NAMALWA (cell line): ENCODE measurements at regions not wholly inside any gene's neighbourhood (a gene's known extent, or its start where the extent isn't known, plus 50 kb on each side); places are given as distances from the start of the nearest gene placed in this dataset.
"Not testable (repeated sequence)": the region's sequence is repeated elsewhere in the genome, so short reads cannot be mapped to it uniquely, and the experiment has no call there.

ENCODE experiments used
- DNase-seq: peaks from one replicate; pipeline ENCODE4 v3.0.0-alpha.2; 2015; ENCODE audit warnings: low spot score

DNA sequence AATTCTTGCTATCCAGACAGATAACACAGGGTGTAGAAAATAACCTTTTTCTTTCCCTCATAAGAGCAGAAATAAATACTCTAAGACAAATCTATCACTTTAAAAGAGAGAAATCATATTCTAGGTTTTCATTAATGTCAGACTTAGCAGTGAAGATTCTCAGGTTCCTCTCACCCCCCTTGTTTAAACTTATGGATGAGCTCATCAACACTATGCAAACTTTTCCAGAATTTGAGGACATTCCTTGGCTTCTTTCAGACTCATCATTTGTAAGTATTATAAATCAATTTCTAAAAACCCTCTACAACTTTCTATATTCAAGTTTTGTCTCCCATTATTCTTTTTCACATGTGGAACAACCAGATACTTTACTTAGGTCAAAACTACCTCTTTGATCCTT lies 374.9 kb upstream of the TRPC7 start:
- no peak for DNase-seq

DNA sequence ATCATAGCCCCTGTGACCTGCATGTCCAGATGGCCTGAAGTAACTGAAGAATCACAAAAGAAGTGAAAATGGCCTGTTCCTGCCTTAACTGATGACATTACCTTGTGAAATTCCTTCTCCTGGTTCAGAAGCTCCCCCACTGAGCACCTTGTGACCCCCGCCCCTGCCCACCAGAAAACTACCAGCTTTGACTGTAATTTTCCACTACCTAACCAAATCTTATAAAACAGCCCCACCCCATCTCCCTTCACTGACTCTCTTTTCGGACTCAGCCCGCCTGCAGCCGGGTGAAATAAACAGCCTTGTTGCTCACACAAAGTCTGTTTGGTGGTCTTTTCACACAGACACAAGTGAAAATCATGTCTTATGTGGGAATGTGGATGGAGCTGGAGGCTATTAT lies 373.9 kb upstream of the TRPC7 start:
- DNase-seq = not testable (repeated sequence)

DNA sequence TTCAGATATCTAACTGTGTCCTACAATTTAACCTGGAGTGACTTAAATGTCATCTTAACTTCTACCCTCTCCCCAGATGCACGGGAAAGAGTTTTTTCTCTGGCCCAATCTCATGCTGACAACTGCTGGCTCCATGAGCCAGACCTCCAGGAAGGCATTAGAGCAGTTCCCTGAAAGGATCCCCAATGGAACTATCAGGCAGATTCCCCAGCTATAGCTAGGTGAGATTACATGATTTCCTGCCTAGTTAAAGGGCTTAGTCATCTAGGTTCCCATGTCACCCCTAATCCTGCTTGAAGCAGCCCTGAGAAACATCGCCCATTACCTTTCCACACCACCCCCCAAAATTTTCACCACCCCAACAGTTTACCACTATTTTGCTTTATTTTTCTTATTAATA lies 373.5 kb upstream of the TRPC7 start:
- no peak for DNase-seq

DNA sequence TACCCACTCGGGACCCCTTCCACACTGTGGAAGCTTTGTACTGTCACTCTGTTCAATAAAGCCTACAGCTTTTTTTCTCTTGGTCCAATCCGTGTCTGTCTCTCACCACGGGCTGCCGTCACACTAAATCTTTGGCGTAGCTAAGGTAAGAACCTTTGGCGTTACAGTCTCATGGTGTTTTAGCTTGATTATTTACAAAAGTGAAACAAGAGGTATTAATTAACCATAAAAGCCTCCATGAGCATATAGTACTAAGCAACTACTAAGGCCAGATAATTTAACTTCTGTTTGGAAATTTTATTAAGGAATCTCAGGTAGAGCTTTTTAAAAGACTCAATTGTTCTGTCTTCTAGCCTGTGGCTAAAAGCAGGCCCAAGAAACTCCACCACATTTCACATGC lies 370.7 kb upstream of the TRPC7 start:
- no peak for DNase-seq

DNA sequence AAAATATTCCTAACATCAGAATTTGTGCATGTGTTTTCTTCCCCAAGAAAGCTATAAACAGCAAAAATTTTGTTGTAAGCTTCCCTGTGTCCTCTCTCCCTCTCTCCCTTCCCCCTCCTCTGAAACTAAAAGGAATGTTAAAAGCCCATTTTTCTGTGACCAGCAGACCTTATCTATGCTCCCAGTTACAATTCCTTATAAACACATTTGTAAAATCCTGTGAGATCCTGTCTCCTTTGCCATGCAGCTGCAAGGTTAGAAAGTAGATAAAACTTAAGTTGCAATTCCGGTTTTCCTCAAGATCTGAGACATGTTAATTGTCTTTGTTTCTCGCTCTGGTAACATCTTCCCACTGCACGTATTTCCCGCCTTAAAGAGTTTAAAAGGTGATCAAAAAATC lies 370.3 kb upstream of the TRPC7 start:
- not testable (repeated sequence) for DNase-seq

DNA sequence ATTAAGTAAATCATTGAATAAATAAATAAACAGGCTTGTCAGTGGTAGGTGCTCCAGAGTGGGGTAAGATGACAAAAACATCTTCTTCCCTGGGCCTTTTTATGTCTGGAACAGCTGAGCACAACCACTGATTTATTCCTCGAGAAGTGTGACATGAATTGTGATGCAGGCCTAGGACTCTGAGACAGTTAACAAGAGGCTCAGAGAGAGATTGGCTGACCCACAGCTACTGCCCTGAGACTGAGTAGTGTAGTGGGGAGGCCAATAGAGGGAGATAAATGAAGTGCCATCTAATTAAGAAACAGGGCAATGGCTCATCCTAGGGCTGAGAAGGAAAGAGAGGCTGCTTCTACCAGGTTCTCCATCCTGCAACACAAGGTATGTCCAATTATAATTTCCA lies 369.3 kb upstream of the TRPC7 start:
- no peak for DNase-seq

DNA sequence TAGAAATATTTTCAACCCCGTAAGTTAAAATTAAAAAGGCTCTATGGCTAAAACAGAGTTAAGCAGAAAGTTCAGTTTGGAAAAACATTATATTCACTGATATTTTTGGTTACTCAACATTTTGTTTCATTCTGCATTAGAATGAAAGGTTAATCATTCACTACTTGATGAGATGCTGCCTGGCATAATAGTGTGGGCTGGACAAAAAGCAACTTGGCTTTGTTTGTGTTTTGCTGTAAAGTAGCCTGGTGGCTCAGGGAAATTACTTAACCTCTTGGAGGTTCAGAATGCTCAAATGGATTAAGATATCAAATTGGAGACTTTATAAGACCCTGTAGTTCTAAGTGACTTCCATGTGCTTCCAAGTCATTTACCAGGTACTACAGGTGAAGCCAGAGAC lies 367.4 kb upstream of the TRPC7 start:
- DNase-seq = no peak

DNA sequence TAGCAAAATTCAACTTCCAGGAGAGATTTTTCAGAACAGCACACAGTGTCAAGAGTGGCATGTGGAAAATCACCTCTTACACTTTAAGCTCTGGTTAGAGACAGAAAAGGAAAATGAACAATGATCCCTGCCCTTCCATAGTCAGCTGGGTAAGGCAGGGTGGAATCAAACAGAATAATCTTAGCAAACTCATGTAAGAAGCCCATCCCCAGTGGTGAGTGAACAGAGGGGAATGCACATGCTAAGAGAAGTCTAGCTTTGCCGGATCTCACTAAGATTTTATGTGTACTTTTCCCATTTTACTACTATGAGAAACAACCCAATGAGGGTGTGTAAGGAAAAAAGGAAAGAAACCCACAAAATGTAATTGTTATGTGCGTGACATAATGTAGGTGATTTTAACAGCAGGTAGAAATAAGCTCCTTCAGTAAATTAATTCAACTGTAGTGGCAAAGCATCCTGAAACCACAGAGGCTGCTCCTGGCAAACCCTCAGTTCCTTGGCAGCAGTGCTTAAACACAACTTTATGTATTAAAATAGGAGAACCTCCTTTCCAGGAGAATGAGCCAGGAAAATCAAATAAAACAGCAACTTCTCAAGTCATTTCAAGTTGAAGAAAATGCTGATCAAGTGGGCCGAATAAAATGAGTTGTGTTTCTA lies 366.0 kb upstream of the TRPC7 start:
- no peak for DNase-seq

DNA sequence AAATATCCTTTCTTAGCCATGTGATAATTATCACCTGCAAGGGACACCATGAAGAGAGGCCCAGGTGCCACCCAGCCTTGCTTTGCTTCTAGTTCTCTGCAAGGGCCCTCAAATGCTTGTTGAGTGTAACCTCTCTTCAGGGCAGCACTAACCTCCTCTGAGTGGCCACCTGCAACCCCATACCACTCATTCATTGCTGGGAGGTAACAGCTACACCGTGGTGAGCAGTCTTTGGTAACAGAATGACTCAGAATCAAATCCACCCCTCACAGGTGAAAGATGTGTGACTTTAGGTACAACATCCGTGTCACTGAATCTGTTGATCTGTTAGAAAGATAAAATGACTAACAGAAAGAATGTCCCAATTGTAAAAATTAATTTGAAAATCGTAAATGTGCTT lies 365.1 kb upstream of the TRPC7 start:
- no peak for DNase-seq

DNA sequence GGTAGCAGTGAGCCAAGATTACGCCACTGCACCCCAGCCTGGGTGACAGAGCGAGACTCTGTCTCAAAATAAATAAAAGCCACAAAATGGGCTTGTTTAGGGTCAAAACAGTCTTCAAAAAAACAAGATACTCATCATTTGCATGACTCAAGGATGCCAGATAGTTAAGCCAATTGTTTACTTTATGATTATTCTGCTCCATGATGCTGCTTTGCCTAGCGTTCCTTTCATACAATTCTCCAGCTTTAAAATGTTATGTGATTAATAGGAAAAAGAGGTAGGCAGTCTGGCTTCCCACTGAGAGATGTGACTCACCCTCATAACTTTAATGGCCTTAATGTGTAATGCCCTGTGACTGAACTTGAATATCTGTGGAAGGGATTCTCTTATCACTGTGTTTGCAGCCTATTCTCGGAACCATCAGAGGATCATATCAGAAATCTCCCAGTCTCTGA lies 364.6 kb upstream of the TRPC7 start:
- no peak for DNase-seq

DNA sequence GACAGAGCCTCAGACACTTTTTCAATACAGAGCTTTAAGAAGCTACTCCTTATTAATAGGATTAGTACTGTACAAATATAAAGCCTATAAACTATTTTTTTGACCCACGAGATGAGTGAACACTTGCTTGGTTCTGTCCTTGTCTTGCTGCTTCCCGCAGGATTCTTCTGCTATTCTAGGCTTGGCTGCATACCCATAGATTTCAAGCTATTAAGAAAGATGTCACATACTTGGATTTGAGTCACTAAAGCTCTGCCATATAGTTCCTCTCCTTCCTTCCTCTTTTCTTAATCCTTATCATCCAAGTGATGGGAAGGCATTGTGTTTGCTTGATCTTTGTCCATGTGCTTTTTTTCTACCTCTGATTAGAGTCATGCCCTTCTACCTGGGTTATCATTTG lies 361.2 kb upstream of the TRPC7 start:
- no peak for DNase-seq

DNA sequence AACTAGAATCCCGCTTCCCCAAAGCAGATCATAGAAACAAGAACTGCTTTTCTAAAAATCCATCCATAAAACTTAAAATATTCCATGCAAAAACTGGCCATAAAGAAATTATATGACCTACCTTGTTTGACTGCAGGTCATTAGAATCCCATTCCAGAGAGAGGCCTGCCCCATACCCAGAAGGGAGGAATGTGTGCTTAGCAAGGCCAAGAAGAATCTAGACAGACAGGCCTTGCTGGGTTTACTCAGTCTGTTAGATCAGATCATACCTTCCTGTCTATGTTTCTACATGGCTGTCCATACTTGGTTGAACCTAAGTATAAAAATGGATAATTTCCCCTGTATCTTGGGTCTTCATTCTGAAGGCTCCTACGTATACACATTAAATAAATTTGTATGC lies 358.8 kb upstream of the TRPC7 start:
- DNase-seq = no peak

DNA sequence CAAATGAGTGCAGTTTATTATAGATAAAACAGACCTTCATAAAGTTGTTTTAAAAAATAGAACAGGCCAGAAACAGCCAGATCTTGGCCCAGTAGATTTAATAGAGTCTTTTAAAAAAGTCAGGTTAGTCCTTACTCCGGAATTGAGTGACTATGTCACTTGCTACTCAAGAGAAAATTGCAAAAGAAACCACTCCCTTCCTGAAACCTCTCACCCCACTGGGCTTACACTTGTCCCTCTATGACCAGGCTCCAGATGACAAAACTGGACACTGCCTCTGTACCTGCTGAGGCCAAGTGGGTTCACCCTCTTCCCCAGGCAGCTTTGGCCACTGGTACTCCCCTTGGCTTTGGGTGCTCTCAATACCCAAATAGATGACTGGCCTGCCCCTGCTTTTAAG lies 357.2 kb upstream of the TRPC7 start:
- DNase-seq = no peak

DNA sequence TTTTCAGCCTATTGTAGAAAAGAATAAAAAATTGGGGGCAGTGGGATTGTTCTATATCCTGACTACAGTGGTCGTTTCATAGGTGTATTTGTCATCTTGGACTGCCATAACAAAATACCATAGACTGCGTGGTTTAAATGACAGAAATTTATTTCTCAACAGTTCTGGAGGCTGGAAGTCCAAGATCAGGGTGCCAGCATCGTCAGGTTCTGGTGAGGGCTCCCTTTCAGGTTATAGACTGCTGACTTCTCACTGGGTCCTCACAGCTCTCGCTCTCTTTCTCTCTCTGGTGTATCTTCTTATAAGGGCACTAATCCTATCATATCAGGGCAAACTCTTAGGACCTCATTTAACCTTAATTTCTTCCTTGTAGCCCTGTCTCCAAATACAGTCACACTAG lies 356.7 kb upstream of the TRPC7 start:
- DNase-seq = no peak

DNA sequence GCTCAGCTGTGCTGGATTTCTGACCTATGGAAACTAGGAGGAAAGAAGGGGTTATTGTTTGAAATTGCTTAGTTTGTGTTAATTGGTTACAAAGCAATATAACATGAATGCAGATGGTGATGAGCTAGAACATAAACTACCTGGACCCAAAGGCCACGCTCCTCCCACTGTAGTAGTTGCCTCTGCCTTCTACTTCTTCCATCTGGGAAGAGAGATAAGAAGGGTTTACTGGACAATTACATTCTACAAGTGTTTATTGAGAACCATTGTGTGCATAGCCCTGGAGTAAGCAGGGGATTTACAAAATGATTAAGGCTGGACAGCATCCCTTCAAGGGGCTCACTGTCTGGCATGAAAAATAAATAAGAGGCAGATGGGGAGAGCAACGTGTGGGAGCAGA lies 355.3 kb upstream of the TRPC7 start:
- no peak for DNase-seq

DNA sequence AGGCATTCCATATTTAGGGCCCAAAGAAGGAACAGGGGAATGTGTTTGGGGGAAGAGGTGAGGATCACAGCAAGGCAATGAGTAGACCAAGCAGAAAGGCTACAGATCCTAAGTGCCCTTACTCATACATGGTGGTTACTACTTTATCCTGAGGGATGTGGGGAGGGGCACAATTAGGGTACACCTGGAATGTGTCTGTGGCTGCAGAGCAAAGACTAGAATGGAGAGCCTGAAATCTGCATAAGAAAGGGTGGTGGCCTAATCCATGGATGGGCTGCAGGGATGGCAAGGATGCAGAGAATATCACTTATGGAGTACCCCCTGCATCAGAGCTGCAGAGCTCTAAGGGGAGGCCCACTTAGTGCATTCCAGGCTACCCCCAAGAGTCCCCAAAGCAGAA lies 352.6 kb upstream of the TRPC7 start:
- DNase-seq = no peak

DNA sequence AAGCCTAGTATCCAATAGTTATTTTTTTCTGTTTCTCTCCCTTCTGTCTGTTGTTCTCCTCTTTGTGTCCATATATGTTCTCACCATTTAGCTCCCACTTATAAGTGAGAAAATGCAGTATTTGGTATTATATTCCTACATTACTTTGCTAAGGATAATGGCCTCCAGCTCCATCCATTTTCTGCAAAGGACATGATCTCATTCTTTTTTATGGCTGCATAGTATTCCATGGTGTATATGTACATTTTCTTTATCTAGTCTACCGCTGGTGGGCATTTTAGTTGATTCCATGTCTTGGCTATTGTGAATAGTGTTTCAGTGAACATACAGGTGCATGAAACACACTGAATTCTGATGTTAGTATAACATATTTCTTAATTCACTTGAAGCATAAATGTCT lies 348.9 kb upstream of the TRPC7 start:
- DNase-seq = no peak

DNA sequence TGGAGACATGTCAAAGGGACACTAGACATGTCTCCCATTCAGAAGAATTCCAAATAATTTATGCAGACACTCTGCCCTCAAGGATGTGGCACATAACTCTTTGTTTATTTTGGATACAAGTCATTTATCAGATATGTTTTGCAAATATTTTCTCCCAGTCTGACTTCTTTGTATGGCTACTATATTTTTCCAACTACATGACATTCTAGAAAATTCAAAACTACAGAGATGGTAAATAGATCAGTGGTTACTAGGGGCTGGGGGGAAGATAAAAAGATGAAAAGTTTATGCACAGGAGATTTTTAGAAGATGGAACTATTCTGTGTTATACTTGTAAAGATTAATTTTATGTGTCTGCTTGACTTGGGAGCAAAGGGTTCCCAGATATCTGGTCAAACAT lies 347.3 kb upstream of the TRPC7 start:
- DNase-seq = no peak

DNA sequence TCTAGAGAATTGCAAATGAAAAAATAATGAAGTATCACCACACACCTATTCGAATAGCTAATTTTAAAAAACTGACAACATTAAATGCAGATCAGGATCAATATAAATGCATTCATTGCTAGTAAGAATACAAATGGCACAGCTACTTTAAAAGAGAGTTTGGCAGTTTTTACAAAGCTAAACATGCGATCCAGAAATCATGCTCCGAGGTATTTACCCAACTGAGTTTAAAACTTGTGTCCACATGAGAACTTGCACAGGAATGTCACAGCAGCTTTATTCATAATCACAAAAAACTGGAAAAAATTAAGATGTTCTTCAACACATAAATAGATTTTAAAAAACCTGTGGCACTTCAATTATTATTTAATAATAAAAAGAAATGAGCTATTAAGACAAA lies 345.5 kb upstream of the TRPC7 start:
- no peak for DNase-seq

DNA sequence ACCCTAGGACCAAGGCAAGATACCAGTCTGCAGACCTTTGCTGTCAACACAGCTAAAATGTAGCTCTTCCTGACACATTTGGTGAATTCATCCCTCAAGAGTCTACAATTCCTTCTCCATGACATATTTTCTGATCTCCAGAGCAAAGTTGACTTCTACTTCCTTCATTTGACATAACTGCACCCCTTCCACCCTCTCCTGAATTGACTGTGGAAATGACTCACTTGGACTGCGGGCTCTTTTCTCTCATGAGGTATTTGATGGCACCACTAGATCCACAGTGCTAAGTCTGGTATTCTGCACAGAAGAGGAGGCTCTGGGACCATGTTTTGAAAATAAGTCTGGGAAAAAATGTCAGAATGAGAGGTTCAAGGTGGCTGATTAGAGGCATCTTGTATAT lies 338.4 kb upstream of the TRPC7 start:
- DNase-seq = no peak

DNA sequence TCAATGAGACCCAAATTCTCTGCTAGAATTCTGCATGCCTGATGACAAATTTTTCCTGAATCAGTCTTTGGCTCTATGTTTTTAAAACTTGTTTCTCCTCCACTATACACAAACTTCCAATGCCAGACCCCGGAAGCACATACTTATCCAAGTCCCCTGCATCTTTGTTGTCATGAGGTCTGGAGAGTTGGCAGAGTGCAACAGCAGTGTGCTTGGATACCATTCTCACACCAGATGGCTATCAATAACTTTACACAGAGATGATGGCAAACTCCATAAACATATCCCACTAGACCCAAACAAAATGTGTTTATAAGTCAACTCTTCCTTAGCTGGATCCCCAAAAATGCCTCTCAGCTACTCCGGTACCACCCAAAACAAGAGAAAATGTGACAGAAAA lies 337.7 kb upstream of the TRPC7 start:
- DNase-seq = no peak

DNA sequence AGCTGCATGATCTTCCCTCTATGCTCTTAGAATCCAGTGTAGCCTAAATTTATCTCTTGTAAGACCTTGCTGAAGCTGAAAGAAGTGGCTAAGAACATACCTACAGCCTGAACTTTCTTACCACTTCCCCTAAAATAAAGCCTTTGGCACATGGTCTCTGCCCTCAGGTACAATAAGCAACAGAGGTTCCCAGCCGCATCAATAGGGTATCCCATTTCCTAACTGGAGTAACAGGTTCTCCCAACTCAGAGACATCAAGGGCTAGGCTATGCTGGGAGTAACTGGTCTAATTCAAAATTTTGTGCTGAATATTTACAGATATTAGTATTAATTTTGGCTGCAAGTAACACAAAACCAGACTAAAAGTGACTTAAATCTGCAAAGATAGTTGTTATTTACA lies 335.8 kb upstream of the TRPC7 start:
- DNase-seq = no peak

DNA sequence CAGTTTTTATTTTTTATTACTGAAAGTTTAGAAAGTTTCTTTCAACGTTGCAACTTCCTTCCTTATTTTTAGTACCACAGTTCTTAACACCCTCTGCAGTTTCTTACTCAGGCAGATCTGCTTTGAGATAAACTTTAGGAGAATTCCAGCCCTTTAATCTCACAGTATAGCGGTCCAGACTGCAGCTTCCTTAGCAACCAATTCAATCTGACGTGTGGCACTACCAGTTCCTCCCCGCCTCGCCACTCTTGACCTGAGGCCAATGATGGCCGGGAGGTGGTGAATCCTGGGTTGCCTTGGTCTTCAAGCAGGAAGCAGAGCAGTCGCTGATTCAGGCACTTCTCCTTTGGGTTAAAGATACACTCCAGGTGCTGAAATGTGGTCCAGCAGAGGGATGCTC lies 334.3 kb upstream of the TRPC7 start:
- no peak for DNase-seq

DNA sequence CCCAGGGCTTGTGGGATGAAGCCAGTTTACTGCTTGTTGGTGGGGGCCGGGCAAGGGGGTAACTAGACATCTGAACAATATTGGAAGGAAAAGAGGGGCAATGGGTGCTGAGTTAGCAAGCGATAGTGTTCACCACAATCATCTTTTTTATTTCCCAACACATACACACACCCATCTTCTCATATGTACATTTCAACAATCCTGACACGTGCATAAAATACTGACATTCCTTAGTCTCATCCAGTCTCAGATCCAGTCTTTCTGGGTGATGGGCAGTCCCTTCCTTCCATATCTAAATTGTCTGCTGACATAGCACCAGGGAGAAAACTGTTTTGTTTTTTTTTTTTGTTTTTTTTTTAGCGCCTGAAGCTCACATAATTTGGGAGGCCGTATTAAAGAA lies 333.6 kb upstream of the TRPC7 start:
- no peak for DNase-seq

DNA sequence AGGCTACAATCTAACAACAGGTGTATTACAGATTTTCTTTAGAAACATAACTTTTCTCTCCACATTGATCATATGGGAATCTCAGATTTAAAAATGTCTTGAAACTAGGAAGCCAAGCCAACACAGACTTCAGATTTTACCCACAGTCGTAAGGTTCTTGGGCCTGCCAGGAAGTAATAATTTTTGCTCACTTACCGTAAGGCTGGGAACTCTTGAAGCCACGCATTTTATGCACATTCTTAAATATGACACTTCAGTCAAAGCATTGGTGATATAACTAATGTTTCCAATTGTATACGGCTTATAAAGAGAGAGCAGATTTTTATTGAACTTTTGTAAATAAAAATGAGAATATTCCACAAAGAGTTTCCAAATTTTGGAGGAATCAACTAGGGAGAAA lies 328.9 kb upstream of the TRPC7 start:
- no peak for DNase-seq
